Body of pancreas (tissue), 4 donors: ENCODE measurements at regions not wholly inside any gene's neighbourhood (a gene's known extent, or its start where the extent isn't known, plus 50 kb on each side); places are given as distances from the start of the nearest gene placed in this dataset.

ENCODE experiments used
- POLR2A ChIP-seq, 3 donors: fragments of 450-650 bp; IDR thresholded peaks; one replicate each; pipeline ENCODE4 v1.6.1; 2016; ENCODE audit warnings: antibody characterized with exemption in 3 of 3, mild to moderate bottlenecking in 2 of 3
- TF ChIP-seq, protein P1 (sequence below), 7 experiments: fragments of 450-650 bp in 4 of 7; fragments of 200-600 bp in 3 of 7; sonication (generic) in 3 of 7; IDR thresholded peaks; one replicate each; pipeline ENCODE4 v1.5.1; 2016 to 2019; ENCODE audit warnings: antibody characterized with exemption in 7 of 7

DNA sequence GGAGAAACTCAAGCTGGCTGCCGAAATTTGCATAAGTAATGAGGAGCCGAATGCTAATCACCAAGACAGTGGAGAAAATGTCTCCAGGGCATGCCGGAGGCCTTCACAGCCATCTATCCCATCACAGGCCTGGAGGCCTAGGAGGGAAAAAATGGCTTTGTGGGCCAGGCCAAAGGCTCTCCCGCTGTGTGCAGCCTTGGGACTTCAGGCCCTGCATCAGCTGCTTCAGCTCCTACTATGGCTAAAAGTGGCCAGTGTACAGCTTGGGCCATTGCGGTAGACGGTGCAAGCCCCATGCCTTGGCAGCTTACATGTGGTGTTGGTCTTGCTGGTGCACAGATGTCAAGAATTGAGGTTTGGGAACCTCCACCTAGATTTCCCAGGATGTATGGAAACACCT, 162.6 kb upstream of the FAM47A start:
- TF ChIP-seq, protein P1, sequence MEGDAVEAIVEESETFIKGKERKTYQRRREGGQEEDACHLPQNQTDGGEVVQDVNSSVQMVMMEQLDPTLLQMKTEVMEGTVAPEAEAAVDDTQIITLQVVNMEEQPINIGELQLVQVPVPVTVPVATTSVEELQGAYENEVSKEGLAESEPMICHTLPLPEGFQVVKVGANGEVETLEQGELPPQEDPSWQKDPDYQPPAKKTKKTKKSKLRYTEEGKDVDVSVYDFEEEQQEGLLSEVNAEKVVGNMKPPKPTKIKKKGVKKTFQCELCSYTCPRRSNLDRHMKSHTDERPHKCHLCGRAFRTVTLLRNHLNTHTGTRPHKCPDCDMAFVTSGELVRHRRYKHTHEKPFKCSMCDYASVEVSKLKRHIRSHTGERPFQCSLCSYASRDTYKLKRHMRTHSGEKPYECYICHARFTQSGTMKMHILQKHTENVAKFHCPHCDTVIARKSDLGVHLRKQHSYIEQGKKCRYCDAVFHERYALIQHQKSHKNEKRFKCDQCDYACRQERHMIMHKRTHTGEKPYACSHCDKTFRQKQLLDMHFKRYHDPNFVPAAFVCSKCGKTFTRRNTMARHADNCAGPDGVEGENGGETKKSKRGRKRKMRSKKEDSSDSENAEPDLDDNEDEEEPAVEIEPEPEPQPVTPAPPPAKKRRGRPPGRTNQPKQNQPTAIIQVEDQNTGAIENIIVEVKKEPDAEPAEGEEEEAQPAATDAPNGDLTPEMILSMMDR (IDR thresholded peaks at IDR 0.05) = no peak
- no peak for TF ChIP-seq POLR2A (IDR thresholded peaks at IDR 0.05)
